ENCODE measurements at regions not wholly inside any gene's neighbourhood (a gene's known extent, or its start where the extent isn't known, plus 50 kb on each side); places are given as distances from the start of the nearest gene placed in this dataset.

DNA sequence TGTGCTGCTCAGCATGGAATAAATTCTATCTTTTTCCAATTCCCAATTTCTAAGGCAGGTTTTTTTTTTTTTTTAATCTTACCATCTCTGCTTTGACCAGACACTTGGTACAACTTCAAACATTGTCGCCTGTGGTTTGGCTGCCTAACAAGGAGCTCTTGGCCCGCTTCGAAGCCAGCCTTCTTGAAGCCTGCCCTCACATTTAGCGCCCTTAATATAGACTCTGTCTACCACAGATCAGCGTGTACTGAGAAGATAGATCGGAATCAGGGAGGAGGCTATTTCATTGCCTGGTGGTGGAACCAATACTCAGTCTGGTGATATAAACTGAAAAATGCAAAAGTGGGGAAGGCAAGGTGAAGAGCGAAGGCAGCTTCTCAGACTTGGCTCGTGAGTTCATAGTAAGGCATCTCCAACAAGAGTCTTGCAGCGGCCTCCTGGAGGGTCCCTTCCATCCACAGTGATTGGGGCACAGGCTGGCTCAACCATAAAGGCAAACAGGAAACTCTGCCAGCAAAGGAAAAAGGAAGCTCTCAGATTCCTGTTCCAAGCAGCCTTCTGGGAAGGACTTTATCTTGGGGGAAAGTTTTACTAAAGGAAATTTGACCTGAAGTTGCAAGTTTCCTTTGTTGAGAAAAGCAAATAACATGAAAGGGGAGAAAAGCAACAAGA lies 103.2 kb upstream of the BCL2L14 start:
- DNase-seq (ENCODE audit: low spot score): no peak
- H3K4me3 ChIP-seq: no peak overlapping the region
- TF ChIP-seq, protein P1, sequence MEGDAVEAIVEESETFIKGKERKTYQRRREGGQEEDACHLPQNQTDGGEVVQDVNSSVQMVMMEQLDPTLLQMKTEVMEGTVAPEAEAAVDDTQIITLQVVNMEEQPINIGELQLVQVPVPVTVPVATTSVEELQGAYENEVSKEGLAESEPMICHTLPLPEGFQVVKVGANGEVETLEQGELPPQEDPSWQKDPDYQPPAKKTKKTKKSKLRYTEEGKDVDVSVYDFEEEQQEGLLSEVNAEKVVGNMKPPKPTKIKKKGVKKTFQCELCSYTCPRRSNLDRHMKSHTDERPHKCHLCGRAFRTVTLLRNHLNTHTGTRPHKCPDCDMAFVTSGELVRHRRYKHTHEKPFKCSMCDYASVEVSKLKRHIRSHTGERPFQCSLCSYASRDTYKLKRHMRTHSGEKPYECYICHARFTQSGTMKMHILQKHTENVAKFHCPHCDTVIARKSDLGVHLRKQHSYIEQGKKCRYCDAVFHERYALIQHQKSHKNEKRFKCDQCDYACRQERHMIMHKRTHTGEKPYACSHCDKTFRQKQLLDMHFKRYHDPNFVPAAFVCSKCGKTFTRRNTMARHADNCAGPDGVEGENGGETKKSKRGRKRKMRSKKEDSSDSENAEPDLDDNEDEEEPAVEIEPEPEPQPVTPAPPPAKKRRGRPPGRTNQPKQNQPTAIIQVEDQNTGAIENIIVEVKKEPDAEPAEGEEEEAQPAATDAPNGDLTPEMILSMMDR (IDR thresholded peaks at IDR 0.05): no peak
- no peak overlapping the region for H3K27ac ChIP-seq

DNA sequence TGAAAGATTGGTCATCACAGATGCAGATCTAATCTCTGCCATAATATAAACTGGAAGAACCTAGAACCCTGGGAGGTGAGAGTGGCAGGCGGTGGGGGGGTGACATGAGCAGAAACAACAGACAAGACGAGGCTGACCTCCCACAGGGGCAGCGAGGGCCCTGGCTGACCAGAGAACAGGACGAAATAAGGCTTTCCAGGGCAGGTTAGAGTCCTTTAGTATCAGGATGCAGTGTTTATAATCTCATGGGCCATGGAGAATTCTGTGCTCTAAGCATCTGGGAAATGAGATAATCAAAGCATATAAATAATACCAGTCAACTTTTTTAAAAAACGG lies 102.7 kb upstream of the BCL2L14 start:
- Histone ChIP-seq H3K4me3 (no peak overlapping the region), H3K27ac (no peak overlapping the region)
- no peak for DNase-seq (ENCODE audit: low spot score)
- TF ChIP-seq, protein P1 (IDR thresholded peaks at IDR 0.05): no peak

DNA sequence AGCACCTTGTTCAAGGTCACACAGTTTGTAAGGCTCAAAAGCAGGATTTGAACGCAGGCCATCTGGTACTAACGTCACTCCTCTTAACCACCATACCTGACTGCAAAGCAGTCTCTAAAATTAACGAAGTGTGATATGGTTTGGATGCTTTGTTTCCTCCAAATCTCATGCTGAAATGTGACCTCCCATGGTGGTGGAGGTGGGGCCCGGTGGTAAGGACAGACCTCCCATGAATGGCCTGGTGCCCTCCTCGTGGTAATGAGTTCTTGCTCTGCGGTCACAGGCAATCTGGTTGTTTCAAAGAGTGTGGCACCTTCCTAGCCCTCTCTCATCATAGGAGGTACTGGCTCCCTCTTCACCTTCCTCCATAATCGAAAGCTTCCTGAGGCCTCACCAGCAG lies 102.2 kb upstream of the BCL2L14 start:
- TF ChIP-seq, protein P1 (IDR thresholded peaks at IDR 0.05): no peak
- Histone ChIP-seq H3K27ac (no peak overlapping the region), H3K4me3 (no peak overlapping the region)
- DNase-seq (ENCODE audit: low spot score): no peak

DNA sequence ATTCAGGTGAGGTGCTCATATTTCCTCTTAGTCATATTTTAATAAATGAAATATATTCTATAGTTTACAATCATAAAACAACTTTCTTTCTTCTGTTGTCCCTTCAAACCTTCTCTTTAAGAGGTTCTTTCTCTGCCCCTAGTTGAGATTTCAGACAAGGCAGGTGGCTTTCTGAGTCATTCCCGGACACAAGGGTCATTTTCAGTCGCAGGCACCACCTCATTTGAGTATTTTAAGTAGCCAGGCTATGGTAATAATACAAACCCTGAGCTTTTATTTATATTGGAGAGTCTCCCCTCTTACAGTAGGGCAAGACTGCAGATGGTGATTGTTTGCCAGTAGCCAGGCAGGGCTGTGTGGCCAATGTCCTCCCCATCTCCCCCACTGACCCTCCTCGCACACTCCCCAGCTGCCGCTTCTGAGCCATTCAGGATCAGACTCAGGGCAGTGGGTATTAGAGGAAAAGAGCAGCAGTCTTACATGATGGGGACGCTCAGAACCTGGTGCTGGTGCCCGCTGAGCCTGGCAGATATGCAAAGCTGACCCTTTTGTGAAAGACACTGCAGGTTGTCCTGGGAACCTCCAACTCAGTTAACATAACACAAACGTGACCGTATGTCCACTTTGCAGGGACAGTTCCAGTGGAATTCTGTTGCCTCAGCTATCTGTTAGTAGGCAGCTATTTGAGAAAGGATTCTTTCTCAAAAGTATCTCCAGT lies 101.1 kb upstream of the BCL2L14 start:
- H3K27ac ChIP-seq: no peak overlapping the region
- no peak for DNase-seq (ENCODE audit: low spot score)
- no peak overlapping the region for H3K4me3 ChIP-seq
- TF ChIP-seq, protein P1 (IDR thresholded peaks at IDR 0.05): no peak

DNA sequence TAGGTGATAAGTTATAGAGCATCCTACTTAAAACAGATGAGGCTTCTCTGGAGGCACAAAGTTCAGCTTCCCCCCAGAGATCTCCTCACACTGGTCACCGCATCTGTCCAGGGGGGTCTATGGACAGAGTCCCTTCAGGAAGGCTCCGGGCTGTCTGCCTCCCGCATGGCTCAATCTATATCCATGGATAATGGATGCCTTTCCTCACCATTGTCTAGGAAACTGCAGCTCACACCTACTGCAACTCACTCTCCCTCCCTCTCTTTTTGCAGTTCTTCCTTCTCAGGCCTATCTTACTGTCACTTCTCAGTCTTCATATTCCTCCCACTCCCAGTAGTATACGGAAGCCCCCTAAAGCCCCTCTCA lies 100.6 kb upstream of the BCL2L14 start:
- Histone ChIP-seq H3K27ac (no peak overlapping the region), H3K4me3 (no peak overlapping the region)
- DNase-seq (ENCODE audit: low spot score): no peak
- TF ChIP-seq, protein P1 (IDR thresholded peaks at IDR 0.05): no peak

DNA sequence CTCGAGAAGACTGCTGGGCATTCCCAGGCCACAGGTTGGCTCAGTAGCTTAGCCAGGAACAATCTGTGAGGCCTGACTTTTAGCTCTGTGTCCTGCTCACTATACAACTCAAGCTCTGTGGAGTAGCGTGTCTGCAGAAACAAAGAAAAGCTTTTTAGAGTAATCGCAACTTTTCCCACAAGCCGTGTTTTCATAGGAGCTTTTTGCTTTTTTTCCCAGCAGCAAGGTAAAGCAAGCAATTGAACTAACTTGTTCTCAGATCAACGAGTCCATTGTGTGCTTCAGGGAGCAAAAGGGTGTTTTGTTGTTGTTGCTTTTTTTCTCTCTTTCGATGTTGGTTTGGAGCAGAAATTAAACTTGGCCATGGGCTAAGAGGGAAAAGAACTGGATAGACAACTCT lies 97.3 kb upstream of the BCL2L14 start:
- Histone ChIP-seq H3K27ac (no peak overlapping the region), H3K4me3 (no peak overlapping the region)
- DNase-seq (ENCODE audit: low spot score): no peak
- TF ChIP-seq, protein P1 (IDR thresholded peaks at IDR 0.05): no peak

DNA sequence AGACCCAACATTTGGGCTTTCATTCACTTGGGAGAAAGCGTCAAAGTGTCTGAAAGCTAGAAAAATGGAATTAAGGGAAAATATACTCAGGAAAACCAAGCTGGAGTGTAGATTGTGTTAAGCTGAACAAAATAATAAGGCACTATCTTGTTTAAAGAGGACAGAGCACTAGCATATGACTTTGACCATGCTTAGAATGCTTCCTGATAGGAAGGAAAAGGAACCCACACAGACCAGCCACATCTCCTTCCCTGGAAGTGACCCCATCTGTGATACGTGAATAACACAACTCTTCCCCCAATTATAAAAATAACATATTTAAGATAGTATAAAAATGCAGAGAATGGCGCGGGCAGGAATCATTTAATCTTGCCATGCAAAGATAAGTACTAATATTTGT lies 94.7 kb upstream of the BCL2L14 start:
- DNase-seq (ENCODE audit: low spot score): no peak
- Histone ChIP-seq H3K27ac (no peak overlapping the region), H3K4me3 (no peak overlapping the region)
- TF ChIP-seq, protein P1 (IDR thresholded peaks at IDR 0.05): no peak

Measured in coronary artery (tissue), 2 donors.